Esophagus muscularis mucosa (tissue), 4 donors: ENCODE measurements at regions not wholly inside any gene's neighbourhood (a gene's known extent, or its start where the extent isn't known, plus 50 kb on each side); places are given as distances from the start of the nearest gene placed in this dataset.

Experiments
- CTCF ChIP-seq, 3 experiments: fragments of 200-600 bp in 2 of 3; fragments of 450-650 bp in 1 of 3; sonication (generic) in 2 of 3; IDR thresholded peaks; one replicate each; pipeline ENCODE4 v1.5.1; 2017 to 2019; ENCODE audit warnings: antibody characterized with exemption in 3 of 3, mild to moderate bottlenecking in 2 of 3, moderate library complexity in 1 of 3
- EP300 ChIP-seq: sonication (generic); formaldehyde crosslinking; IDR thresholded peaks from one replicate; pipeline ENCODE4 v1.6.1; 2017; ENCODE audit warnings: antibody characterized with exemption
- POLR2A ChIP-seq: fragments of 450-650 bp; IDR thresholded peaks from one replicate; pipeline ENCODE4 v1.6.1; 2017; ENCODE audit warnings: antibody characterized with exemption, moderate library complexity, mild to moderate bottlenecking, low read depth
- POLR2AphosphoS5 ChIP-seq, 2 donors: sonication (generic); formaldehyde crosslinking; IDR thresholded peaks; one replicate each; pipeline ENCODE4 v1.6.1; 2017; ENCODE audit warnings: antibody characterized with exemption in 2 of 2

- TF ChIP-seq CTCF (IDR thresholded peaks at IDR 0.05) (no peak), POLR2A (no peak), POLR2AphosphoS5 (IDR thresholded peaks at IDR 0.05) (no peak), EP300 (no peak)
Measured at GRCh38 chr2:136183097-136183496, 65.1 kb upstream of the CXCR4 start.
